ENCODE measurements at regions not wholly inside any gene's neighbourhood (a gene's known extent, or its start where the extent isn't known, plus 50 kb on each side); places are given as distances from the start of the nearest gene placed in this dataset.

- H3F3A ChIP-seq (ENCODE audit: insufficient read depth, low read length) = no peaks in the 10 kb centered on the region
- no peaks in the 10 kb centered on the region for H3K36me3 ChIP-seq (replicated peaks; ENCODE audit: insufficient read depth, low read length)
- H3K27me3 ChIP-seq (replicated peaks; ENCODE audit: insufficient read depth, low read length) = no peaks in the 10 kb centered on the region
- H3K9me2 ChIP-seq (replicated peaks; ENCODE audit: insufficient read depth, low read length) = no peaks in the 10 kb centered on the region
- H3K79me2 ChIP-seq (ENCODE audit: low read length) = no peaks in the 10 kb centered on the region
- H3K4me2 ChIP-seq (ENCODE audit: low read depth, low read length) = no peak overlapping the region
- no peak overlapping the region for H2AFZ ChIP-seq (ENCODE audit: low read length)
- no peak overlapping the region for H3K27ac ChIP-seq (ENCODE audit: low read length)
- TF ChIP-seq CTCF (IDR thresholded peaks at IDR 0.05; ENCODE audit: low read length) (no peak), EZH2 (optimal IDR thresholded peaks at IDR 0.05; ENCODE audit: low read depth, low read length) (no peak), EZH2phosphoT487 (IDR thresholded peaks at IDR 0.05; ENCODE audit: low read length) (no peak)
- H3K9ac ChIP-seq (ENCODE audit: low read length) = no peak overlapping the region
- no peak for DNase-seq
- no peak overlapping the region for H3K4me3 ChIP-seq (ENCODE audit: low read length)
- no peaks in the 10 kb centered on the region for H3K4me1 ChIP-seq (ENCODE audit: low read length)
- H4K20me1 ChIP-seq (ENCODE audit: insufficient read depth, low read length) = no peaks in the 10 kb centered on the region
- no peaks in the 10 kb centered on the region for H3K9me3 ChIP-seq (replicated peaks; ENCODE audit: insufficient read depth, low read length)
Observed at GRCh38 chr14:30193101-30193500, 265.5 kb upstream of the PRKD1 start.

GRCh38 chr14:30193845-30194501 is 266.3 kb upstream of the PRKD1 start:
- H3K4me2 ChIP-seq (ENCODE audit: low read depth, low read length) = no peak overlapping the region
- no peak overlapping the region for H3K4me3 ChIP-seq (ENCODE audit: low read length)
- no peak overlapping the region for H3K27ac ChIP-seq (ENCODE audit: low read length)
- H3K79me2 ChIP-seq (ENCODE audit: low read length) = no peaks in the 10 kb centered on the region
- H3K9me3 ChIP-seq (replicated peaks; ENCODE audit: insufficient read depth, low read length) = no peaks in the 10 kb centered on the region
- no peaks in the 10 kb centered on the region for H3K4me1 ChIP-seq (ENCODE audit: low read length)
- no peaks in the 10 kb centered on the region for H3F3A ChIP-seq (ENCODE audit: insufficient read depth, low read length)
- DNase-seq = no peak
- no peak overlapping the region for H2AFZ ChIP-seq (ENCODE audit: low read length)
- H3K9me2 ChIP-seq (replicated peaks; ENCODE audit: insufficient read depth, low read length) = no peaks in the 10 kb centered on the region
- H4K20me1 ChIP-seq (ENCODE audit: insufficient read depth, low read length) = no peaks in the 10 kb centered on the region
- H3K27me3 ChIP-seq (replicated peaks; ENCODE audit: insufficient read depth, low read length) = no peaks in the 10 kb centered on the region
- H3K9ac ChIP-seq (ENCODE audit: low read length) = no peak overlapping the region
- TF ChIP-seq CTCF (IDR thresholded peaks at IDR 0.05; ENCODE audit: low read length) (no peak), EZH2phosphoT487 (IDR thresholded peaks at IDR 0.05; ENCODE audit: low read length) (no peak)
- H3K36me3 ChIP-seq (replicated peaks; ENCODE audit: insufficient read depth, low read length) = no peaks in the 10 kb centered on the region

- Histone ChIP-seq H3K4me1 (ENCODE audit: low read length) (no peaks in the 10 kb centered on the region), H3K9ac (ENCODE audit: low read length) (no peak overlapping the region), H3F3A (ENCODE audit: insufficient read depth, low read length) (no peaks in the 10 kb centered on the region), H4K20me1 (ENCODE audit: insufficient read depth, low read length) (no peaks in the 10 kb centered on the region), H3K79me2 (ENCODE audit: low read length) (no peaks in the 10 kb centered on the region), H3K27me3 (replicated peaks; ENCODE audit: insufficient read depth, low read length) (no peaks in the 10 kb centered on the region), H3K9me2 (replicated peaks; ENCODE audit: insufficient read depth, low read length) (no peaks in the 10 kb centered on the region), H3K4me3 (ENCODE audit: low read length) (no peak overlapping the region), H3K36me3 (replicated peaks; ENCODE audit: insufficient read depth, low read length) (no peaks in the 10 kb centered on the region), H3K4me2 (ENCODE audit: low read depth, low read length) (no peak overlapping the region), H3K9me3 (replicated peaks; ENCODE audit: insufficient read depth, low read length) (no peaks in the 10 kb centered on the region), H3K27ac (ENCODE audit: low read length) (no peak overlapping the region), H2AFZ (ENCODE audit: low read length) (no peak overlapping the region)
- DNase-seq = no peak
- TF ChIP-seq EZH2phosphoT487 (IDR thresholded peaks at IDR 0.05; ENCODE audit: low read length) = no peak
- TF ChIP-seq EZH2 (optimal IDR thresholded peaks at IDR 0.05; ENCODE audit: low read depth, low read length) = no peak
Observed at GRCh38 chr14:30194741-30195148, 267.1 kb upstream of the PRKD1 start.

GRCh38 chr14:30195941-30196340 is 268.3 kb upstream of the PRKD1 start:
- H3K4me2 ChIP-seq (ENCODE audit: low read depth, low read length) = no peak overlapping the region
- TF ChIP-seq EZH2 (optimal IDR thresholded peaks at IDR 0.05; ENCODE audit: low read depth, low read length) (no peak), EZH2phosphoT487 (IDR thresholded peaks at IDR 0.05; ENCODE audit: low read length) (no peak), CTCF (IDR thresholded peaks at IDR 0.05; ENCODE audit: low read length) (no peak)
- no peak overlapping the region for H2AFZ ChIP-seq (ENCODE audit: low read length)
- H3F3A ChIP-seq (ENCODE audit: insufficient read depth, low read length) = no peaks in the 10 kb centered on the region
- no peak overlapping the region for H3K9ac ChIP-seq (ENCODE audit: low read length)
- no peaks in the 10 kb centered on the region for H3K79me2 ChIP-seq (ENCODE audit: low read length)
- no peaks in the 10 kb centered on the region for H3K27me3 ChIP-seq (replicated peaks; ENCODE audit: insufficient read depth, low read length)
- no peaks in the 10 kb centered on the region for H4K20me1 ChIP-seq (ENCODE audit: insufficient read depth, low read length)
- H3K4me3 ChIP-seq (ENCODE audit: low read length) = no peak overlapping the region
- H3K36me3 ChIP-seq (replicated peaks; ENCODE audit: insufficient read depth, low read length) = no peaks in the 10 kb centered on the region
- H3K9me3 ChIP-seq (replicated peaks; ENCODE audit: insufficient read depth, low read length) = no peaks in the 10 kb centered on the region
- DNase-seq = no peak
- H3K4me1 ChIP-seq (ENCODE audit: low read length) = no peaks in the 10 kb centered on the region
- H3K27ac ChIP-seq (ENCODE audit: low read length) = no peak overlapping the region
- no peaks in the 10 kb centered on the region for H3K9me2 ChIP-seq (replicated peaks; ENCODE audit: insufficient read depth, low read length)
